NCI-H82 treated with DMSO at 0.1 percent for 48 hours (cell line): ENCODE measurements at regions not wholly inside any gene's neighbourhood (a gene's known extent, or its start where the extent isn't known, plus 50 kb on each side); places are given as distances from the start of the nearest gene placed in this dataset.
A peak's percentile ranks its signal among the peaks of the same experiment; 100 is the strongest.
"Not testable (repeated sequence)": the region's sequence is repeated elsewhere in the genome, so short reads cannot be mapped to it uniquely, and the experiment has no call there.

ENCODE experiments used
- DNase-seq: peaks from one replicate; lab custom pipeline; 2025; ENCODE audit not compliant: unreplicated experiment; lab: John Stamatoyannopoulos, UW

- not testable (repeated sequence) for DNase-seq
Measured at GRCh38 chr16:88161623-88162275, 210.5 kb downstream of the BANP start.

DNA sequence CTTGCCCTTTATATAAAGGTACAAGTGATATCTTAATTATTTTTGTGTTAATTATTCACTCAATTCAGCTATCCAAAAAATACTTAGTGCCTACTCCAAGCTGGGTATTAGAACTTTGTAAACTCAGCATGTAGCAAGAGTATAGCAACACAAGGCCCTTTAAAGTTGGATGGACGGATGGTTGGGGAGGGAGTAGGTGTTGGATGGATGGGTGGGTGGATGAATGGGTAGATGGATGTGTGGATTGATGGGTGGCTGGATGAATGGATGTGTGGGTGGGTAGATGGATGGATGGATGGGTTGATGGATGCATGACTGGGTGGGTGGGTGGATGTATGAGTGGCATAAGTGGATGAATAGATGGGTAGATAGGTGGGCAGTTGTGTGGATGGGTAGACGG, 211.5 kb downstream of the BANP start:
- DNase-seq = not testable (repeated sequence)

GRCh38 chr16:88164196-88165039, 213.2 kb downstream of the BANP start:
- not testable (repeated sequence) for DNase-seq

GRCh38 chr16:88165040-88165544, 213.9 kb downstream of the BANP start:
- DNase-seq = not testable (repeated sequence)

- not testable (repeated sequence) for DNase-seq
Measured at GRCh38 chr16:88165683-88166082, 214.4 kb downstream of the BANP start.

DNA sequence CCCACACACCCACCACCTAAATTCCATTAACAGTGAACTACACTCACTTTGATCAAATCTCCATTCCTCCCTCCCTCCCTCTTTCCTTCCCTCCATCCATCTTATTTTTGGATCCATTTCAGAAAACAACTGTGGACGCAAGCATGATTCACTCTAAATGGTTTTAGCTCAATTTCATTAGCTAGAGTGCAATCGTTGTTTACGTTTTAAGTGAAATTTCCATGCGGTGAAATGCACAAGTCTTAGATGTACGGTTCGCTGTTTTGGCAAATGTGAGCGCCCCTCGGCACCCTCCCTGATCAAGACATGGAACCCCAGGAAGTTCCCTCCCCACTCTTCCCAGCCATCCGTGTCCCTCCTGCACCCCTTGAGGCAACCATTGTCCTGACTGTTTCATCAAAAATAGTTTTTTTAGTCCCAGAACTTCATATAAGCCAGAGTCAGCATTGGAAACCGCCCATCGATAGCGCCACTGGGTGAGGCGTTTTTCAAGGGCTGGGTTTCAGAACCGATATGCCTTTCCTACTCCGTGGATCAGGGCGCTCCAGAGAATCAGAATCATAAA, 215.1 kb downstream of the BANP start:
- DNase-seq = not testable (repeated sequence)

GRCh38 chr16:88167798-88168556, 214.8 kb upstream of the ZNF469 start:
- not testable (repeated sequence) for DNase-seq

- peak; percentile 4 for DNase-seq
Measured at GRCh38 chr16:88168557-88168949, 214.2 kb upstream of the ZNF469 start.

GRCh38 chr16:88169136-88169830, 213.5 kb upstream of the ZNF469 start:
- DNase-seq = not testable (repeated sequence)

DNA sequence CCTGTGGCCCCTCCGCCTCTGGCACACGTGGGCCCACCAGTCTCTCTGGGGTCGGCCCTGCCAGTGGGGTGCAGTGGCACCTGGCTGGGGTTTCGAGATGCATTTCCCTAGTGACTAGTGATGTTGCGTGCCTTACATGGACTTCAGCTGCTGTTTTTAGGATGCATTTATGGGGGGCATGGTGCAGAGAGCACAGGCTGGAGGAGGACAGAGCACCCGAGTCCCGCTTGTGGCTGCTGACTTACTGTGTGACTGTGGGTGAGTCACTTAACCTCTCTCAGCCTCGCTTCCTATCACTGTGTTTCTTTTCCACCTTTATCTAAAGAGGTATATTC, 213.0 kb upstream of the ZNF469 start:
- DNase-seq = not testable (repeated sequence)

- no peak for DNase-seq
Measured at GRCh38 chr16:88170528-88170991, 212.2 kb upstream of the ZNF469 start.

- DNase-seq = not testable (repeated sequence)
Measured at GRCh38 chr16:88171126-88171525, 211.6 kb upstream of the ZNF469 start.

DNA sequence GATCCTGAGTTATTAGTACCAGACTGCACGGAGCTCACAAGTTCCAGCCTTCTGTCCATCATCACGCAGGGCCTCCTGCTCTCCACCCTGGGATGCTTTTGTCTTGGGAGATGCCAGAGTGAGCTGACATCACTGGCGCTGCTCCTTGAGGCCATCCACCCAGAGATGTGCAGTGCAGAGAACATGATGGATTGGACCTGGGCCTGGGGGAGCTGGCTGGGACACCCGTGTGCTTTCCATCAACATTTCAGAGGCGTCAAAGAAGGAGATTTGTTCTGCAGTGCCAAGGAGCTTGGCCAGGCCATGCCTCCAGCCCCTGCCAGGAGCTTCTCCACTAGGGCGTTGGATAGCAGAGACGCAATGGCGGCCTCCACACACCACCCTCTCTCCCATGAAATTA, 206.6 kb upstream of the ZNF469 start:
- not testable (repeated sequence) for DNase-seq

GRCh38 chr16:88176591-88177180, 206.1 kb upstream of the ZNF469 start:
- not testable (repeated sequence) for DNase-seq

DNA sequence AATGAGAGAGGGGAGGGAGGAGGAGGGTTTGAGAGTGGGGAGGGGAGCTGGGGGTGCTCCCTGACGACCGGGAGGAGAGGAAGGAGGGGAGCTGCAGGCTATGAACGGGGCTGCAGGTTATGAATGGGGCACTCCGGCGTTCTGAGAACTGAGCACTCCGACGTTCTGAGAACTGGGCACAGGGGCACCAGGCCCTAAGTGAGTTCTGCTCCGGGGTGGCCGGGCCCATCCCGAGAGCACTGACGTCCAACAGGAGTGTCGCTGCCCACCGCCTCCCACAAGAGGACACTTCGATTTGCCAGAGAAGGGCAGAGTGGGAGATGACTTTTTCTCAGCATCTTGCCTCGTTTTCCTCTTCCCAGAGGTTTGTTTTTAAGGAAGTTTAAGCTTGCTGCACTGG, 204.5 kb upstream of the ZNF469 start:
- not testable (repeated sequence) for DNase-seq

DNA sequence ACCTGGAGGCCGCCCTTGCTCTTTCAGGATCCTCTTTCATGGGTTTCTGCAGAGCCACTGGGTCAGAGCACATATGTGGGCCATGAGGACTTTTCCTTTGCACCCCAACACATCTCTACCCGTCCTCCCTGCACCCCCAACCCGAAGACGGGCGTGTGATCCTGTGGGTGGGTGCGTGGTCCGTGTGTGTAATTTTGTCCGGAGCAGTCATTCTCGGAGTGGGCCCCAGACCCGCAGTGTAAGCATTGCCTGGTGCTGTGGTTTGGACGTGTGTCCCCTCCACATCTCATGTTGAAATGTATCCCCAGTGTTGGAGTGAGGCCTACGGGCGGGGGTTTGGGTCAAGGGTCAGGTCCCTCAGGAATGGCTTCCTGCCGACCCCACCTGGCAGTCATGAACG, 203.9 kb upstream of the ZNF469 start:
- DNase-seq = not testable (repeated sequence)

DNA sequence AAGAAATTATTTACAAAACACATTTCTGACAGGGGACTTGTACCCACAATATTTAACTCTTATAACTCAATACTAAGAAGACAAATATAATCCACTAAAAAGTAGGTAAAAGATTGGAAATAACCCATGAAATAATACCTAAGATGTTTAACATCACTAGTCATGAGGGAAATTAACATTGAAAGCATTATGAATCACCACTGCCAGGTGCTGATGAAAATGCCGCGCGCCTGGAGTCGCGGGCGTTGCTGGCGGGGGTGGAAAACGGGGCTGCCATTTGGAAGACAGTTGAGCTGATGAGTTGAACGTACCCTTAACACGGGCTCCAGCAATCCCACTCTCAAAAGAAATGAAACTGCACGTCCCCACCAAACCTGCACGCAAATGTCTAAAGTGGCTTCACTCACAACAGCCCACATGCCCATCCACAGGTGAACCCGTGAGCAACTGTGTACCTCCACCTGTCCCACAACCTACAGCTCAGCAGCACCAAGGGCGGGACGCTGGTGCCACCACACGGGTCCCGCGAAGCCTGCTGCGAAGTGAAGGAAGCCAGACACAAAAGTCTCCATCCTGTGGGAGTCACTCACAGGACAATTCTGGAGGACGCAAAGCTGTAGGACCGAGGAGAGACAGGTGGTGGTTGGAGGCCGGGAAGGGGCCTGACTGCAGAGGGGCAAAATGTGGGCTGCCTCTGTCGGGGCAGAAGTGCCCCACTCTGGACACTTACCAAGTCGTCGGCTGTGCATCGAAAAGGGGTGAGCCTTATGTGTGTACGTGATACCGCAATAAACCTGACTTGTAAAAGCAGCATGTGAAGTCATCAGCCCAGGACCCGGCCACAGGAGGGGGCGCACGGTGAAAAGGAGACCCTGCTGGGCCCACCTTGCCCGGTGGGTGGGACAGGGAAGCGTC, 199.5 kb upstream of the ZNF469 start:
- not testable (repeated sequence) for DNase-seq

GRCh38 chr16:88184053-88184452, 198.7 kb upstream of the ZNF469 start:
- DNase-seq = not testable (repeated sequence)
